SK-N-SH (cell line): ENCODE measurements at regions not wholly inside any gene's neighbourhood (a gene's known extent, or its start where the extent isn't known, plus 50 kb on each side); places are given as distances from the start of the nearest gene placed in this dataset.

Experiments
- CTCF ChIA-PET: fragments of 300-600, 350-600 bp; formaldehyde crosslinking; extraction: SDS; loops from one replicate; lab custom pipeline; 2021; lab: Yijun Ruan, JAX
- POLR2A ChIA-PET: fragments of 350-600 bp; sonication (Branson Sonifier 250); formaldehyde crosslinking; extraction: SDS; loops from one replicate; lab custom pipeline; 2020; ENCODE audit warnings: antibody characterized with exemption, inconsistent platforms; lab: Yijun Ruan, JAX
- DNase-seq: peaks from one replicate; pipeline ENCODE4 v3.0.0; 2012
- H2AFZ ChIP-seq: fragments of 200-600 bp; sonication (generic); 2 replicates; pipeline ENCODE4 v1.8.1; 2016; ENCODE audit warnings: antibody characterized with exemption, mild to moderate bottlenecking, low read depth
- H3F3A ChIP-seq: fragments of 200-600 bp; sonication (generic); replicated peaks from 2 replicates; pipeline ENCODE3; 2016; ENCODE audit warnings: antibody characterized with exemption, mild to moderate bottlenecking; ENCODE audit not compliant: insufficient read depth
- H3K27ac ChIP-seq, 2 experiments: fragments of 200-500 bp in 1 of 2; fragments of 200-600 bp in 1 of 2; sonication (Bioruptor generic) in 1 of 2; sonication (generic), shearing (Covaris generic) in 1 of 2; 2 replicates each; pipeline versions ENCODE4 v1.5.1 to v1.6.1; 2014 to 2016; ENCODE audit warnings: low read depth in 2 of 2, inconsistent platforms in 1 of 2, low read length in 1 of 2, mild to moderate bottlenecking in 1 of 2, mixed read lengths in 1 of 2
- H3K27me3 ChIP-seq: fragments of 200-600 bp; sonication (generic), shearing (Covaris generic); 2 replicates; pipeline ENCODE4 v1.6.1; 2016; ENCODE audit warnings: mixed run types; ENCODE audit not compliant: insufficient read depth
- H3K36me3 ChIP-seq, 2 experiments: fragments of 200-500 bp in 1 of 2; fragments of 200-600 bp in 1 of 2; sonication (Bioruptor generic) in 1 of 2; sonication (generic) in 1 of 2; replicated peaks in 1 of 2; 2 replicates each; pipeline versions ENCODE3 to v1.5.1; 2014 to 2016; ENCODE audit warnings: low read length in 1 of 2, mild to moderate bottlenecking in 1 of 2; ENCODE audit not compliant: insufficient read depth in 2 of 2, control insufficient read depth in 1 of 2
- H3K4me1 ChIP-seq, 2 experiments: fragments of 200-500 bp in 1 of 2; fragments of 200-600 bp in 1 of 2; sonication (Bioruptor generic) in 1 of 2; sonication (generic), shearing (Covaris generic) in 1 of 2; 2 replicates each; pipeline versions ENCODE4 v1.5.1 to v1.6.1; 2014 to 2016; ENCODE audit warnings: low read depth in 1 of 2, low read length in 1 of 2, mixed run types in 1 of 2; ENCODE audit not compliant: insufficient read depth in 2 of 2, control insufficient read depth in 1 of 2
- H3K4me2 ChIP-seq: fragments of 200-600 bp; sonication (generic), shearing (Covaris generic); 2 replicates; pipeline ENCODE4 v1.6.1; 2017; ENCODE audit warnings: mixed run types
- H3K4me3 ChIP-seq, 2 experiments: fragments of 200-500 bp in 1 of 2; fragments of 200-600 bp in 1 of 2; sonication (Bioruptor generic) in 1 of 2; sonication (generic), shearing (Covaris generic) in 1 of 2; 2 replicates each; pipeline versions ENCODE4 v1.5.1 to v1.8.1; 2014 to 2016; ENCODE audit warnings: low read depth in 2 of 2, inconsistent platforms in 1 of 2, low read length in 1 of 2, mild to moderate bottlenecking in 1 of 2, mixed read lengths in 1 of 2, moderate library complexity in 1 of 2
- H3K79me2 ChIP-seq: fragments of 200-600 bp; sonication (generic); 2 replicates; pipeline ENCODE4 v1.8.1; 2017; ENCODE audit warnings: mild to moderate bottlenecking; ENCODE audit not compliant: insufficient read depth
- H3K9ac ChIP-seq: fragments of 200-600 bp; sonication (generic); 2 replicates; pipeline ENCODE4 v1.6.1; 2017; ENCODE audit warnings: mixed run types
- H3K9me2 ChIP-seq: fragments of 200-600 bp; sonication (generic); 2 replicates; pipeline ENCODE4 v1.6.1; 2017; ENCODE audit warnings: mixed run types
- H3K9me3 ChIP-seq: fragments of 200-600 bp; sonication (generic); 2 replicates; pipeline ENCODE4 v1.6.1; 2017; ENCODE audit warnings: mixed run types, mild to moderate bottlenecking, moderate library complexity
- H4K20me1 ChIP-seq: fragments of 200-600 bp; sonication (generic); 2 replicates; pipeline ENCODE4 v1.6.1; 2017; ENCODE audit warnings: mild to moderate bottlenecking, mixed run types; ENCODE audit not compliant: insufficient read depth
- CHD2 ChIP-seq: fragments of 150-350 bp; IDR thresholded peaks from 2 replicates; pipeline ENCODE4 v1.6.1; 2018; ENCODE audit warnings: low read length; ENCODE audit not compliant: partially characterized antibody
- FOSL2 ChIP-seq: IDR thresholded peaks from 2 replicates; pipeline ENCODE4 v1.4.0; 2012; ENCODE audit warnings: low read depth, mild to moderate bottlenecking, moderate library complexity, borderline replicate concordance
- FOXJ3 ChIP-seq: sonication (generic); formaldehyde crosslinking; IDR thresholded peaks from 2 replicates; pipeline ENCODE4 v1.5.1; 2020; ENCODE audit warnings: mild to moderate bottlenecking, missing genetic modification reagents
- IRF3 ChIP-seq: fragments of 150-350 bp; IDR thresholded peaks from 2 replicates; pipeline ENCODE4 v1.6.1; 2016; ENCODE audit warnings: mild to moderate bottlenecking, low read depth, low read length
- JUND ChIP-seq: IDR thresholded peaks from 2 replicates; pipeline ENCODE4 v1.4.0; 2012
- NFIC ChIP-seq: IDR thresholded peaks from 2 replicates; pipeline ENCODE4 v1.4.0; 2012; ENCODE audit warnings: borderline replicate concordance
- NRF1 ChIP-seq: IDR thresholded peaks from 2 replicates; pipeline ENCODE4 v1.6.1; 2012; ENCODE audit warnings: low read depth, mild to moderate bottlenecking, low read length
- POLR2AphosphoS5 ChIP-seq: IDR thresholded peaks from 2 replicates; pipeline ENCODE4 v1.6.1; 2012; ENCODE audit warnings: low read depth, low read length
- RCOR1 ChIP-seq: fragments of 150-350 bp; IDR thresholded peaks from 2 replicates; pipeline ENCODE4 v1.6.1; 2017; ENCODE audit warnings: antibody characterized with exemption, low read length
- REST ChIP-seq: IDR thresholded peaks from 2 replicates; pipeline ENCODE4 v1.6.1; 2012; ENCODE audit warnings: mild to moderate bottlenecking, low read depth, low read length, moderate library complexity
- RFX5 ChIP-seq: IDR thresholded peaks from 2 replicates; pipeline ENCODE4 v1.6.1; 2012; ENCODE audit warnings: mild to moderate bottlenecking, improper control_type of control experiment, low read length
- RXRA ChIP-seq: IDR thresholded peaks from 2 replicates; pipeline ENCODE4 v1.4.0; 2012; ENCODE audit warnings: low read depth, mild to moderate bottlenecking, borderline replicate concordance
- SIN3A ChIP-seq: IDR thresholded peaks from 2 replicates; pipeline ENCODE4 v1.6.1; 2012; ENCODE audit warnings: low read depth, mild to moderate bottlenecking, low read length, moderate library complexity, borderline replicate concordance
- SMC3 ChIP-seq: IDR thresholded peaks from 2 replicates; pipeline ENCODE4 v1.6.1; 2012; ENCODE audit warnings: low read depth, low read length, improper control_type of control experiment
- TCF12 ChIP-seq: IDR thresholded peaks from 2 replicates; pipeline ENCODE4 v1.4.0; 2012
- ZBTB33 ChIP-seq: IDR thresholded peaks from 2 replicates; pipeline ENCODE4 v1.4.0; 2012; ENCODE audit warnings: low read depth, borderline replicate concordance
- WGBS: methylation state at CpG from one replicate; pipeline ENCODE4 v1.1.6; 2017; ENCODE audit warnings: low lambda C conversion rate; 5-methylcytosine and 5-hydroxymethylcytosine counted together

- Histone ChIP-seq H3F3A (peaks cover 6% of the 10 kb centered on the region), H3K27me3 (no peaks in the 10 kb centered on the region), H3K27ac (no peak overlapping the region), H3K9me3 (peaks cover 6% of the 10 kb centered on the region; the same call in 1 of the 2 replicates), H3K79me2 (no peaks in the 10 kb centered on the region), H4K20me1 (no peaks in the 10 kb centered on the region), H3K36me3 (no peaks in the 10 kb centered on the region), H3K4me1 (peaks cover 0 to 14% of the 10 kb centered on the region in 2 experiments; a peak in 1 of 4 replicates), H2AFZ (no peak overlapping the region), H3K9ac (no peak overlapping the region), H3K4me3 (no peak overlapping the region), H3K4me2 (no peak overlapping the region), H3K9me2 (no peaks in the 10 kb centered on the region)
- 86% methylated on average over 8 of the region's 10 CpGs for WGBS
- DNase-seq: no peak
- no peak for TF ChIP-seq NFIC
- TF ChIP-seq JUND: no peak
- TF ChIP-seq RXRA: no peak
- no peak for TF ChIP-seq RCOR1
- TF ChIP-seq NRF1: no peak
- TF ChIP-seq FOXJ3 (CRISPR knock-in tag): no peak
- TF ChIP-seq FOSL2: no peak
- TF ChIP-seq RFX5: no peak
- CTCF ChIA-PET: no interaction called here
- POLR2A ChIA-PET: no interaction called here
Observed at GRCh38 chr2:42863751-42864150, 71.4 kb upstream of the HAAO start.

GRCh38 chr2:42863320-42863719 is 70.9 kb upstream of the HAAO start:
- ChIA-PET POLR2A (no interaction called here), CTCF (interaction anchor here (1.3 kb wide), 2 partner anchors 37 to 161 kb away, joined by 3 read pairs; no protein-coding TSS in a partner anchor)
- no peak overlapping the region for H3K4me2 ChIP-seq
- H3K36me3 ChIP-seq: no peaks in the 10 kb centered on the region
- H3K27me3 ChIP-seq: no peaks in the 10 kb centered on the region
- H4K20me1 ChIP-seq: no peaks in the 10 kb centered on the region
- no peaks in the 10 kb centered on the region for H3K79me2 ChIP-seq
- H3K9ac ChIP-seq: no peak overlapping the region
- H3K4me3 ChIP-seq: no peak overlapping the region
- H3K9me2 ChIP-seq: no peaks in the 10 kb centered on the region
- 83% methylated on average over 8 of the region's 10 CpGs for WGBS
- TF ChIP-seq IRF3 (no peak), CHD2 (no peak), SMC3 (no peak), REST (no peak), SIN3A (no peak), TCF12 (no peak), POLR2AphosphoS5 (no peak), ZBTB33 (no peak), RFX5 (no peak)
- H3K9me3 ChIP-seq: peaks cover 2% of the 10 kb centered on the region; the same call in 1 of the 2 replicates
- H3K4me1 ChIP-seq: peaks cover 0 to 14% of the 10 kb centered on the region in 2 experiments; a peak in 1 of 4 replicates
- H3K27ac ChIP-seq: no peak overlapping the region
- H2AFZ ChIP-seq: no peak overlapping the region
- DNase-seq: no peak
- peaks cover 6% of the 10 kb centered on the region for H3F3A ChIP-seq
